A549 (cell line): ENCODE measurements at regions not wholly inside any gene's neighbourhood (a gene's known extent, or its start where the extent isn't known, plus 50 kb on each side); places are given as distances from the start of the nearest gene placed in this dataset.

Experiments used
- ATAC-seq, 2 experiments: fragments of 200-7000 bp in 1 of 2; fragments of >200 bp in 1 of 2; cut with Nextera tagmentation in 1 of 2; cut with Tn5 transposase in 1 of 2; 3 replicates each; pipeline versions ENCODE4 v1.8.0 to v1.9.1; 2018 to 2020; ENCODE audit warnings: mild to moderate bottlenecking in 1 of 2, moderate library complexity in 1 of 2
- CTCF ChIA-PET: fragments of 300-600 bp; sonication (Branson Sonifier 250); formaldehyde crosslinking; extraction: SDS; loops from one replicate; lab custom pipeline; 2021; ENCODE audit warnings: antibody characterized with exemption, inconsistent platforms; lab: Yijun Ruan, JAX
- POLR2A ChIA-PET: fragments of 350-600 bp; formaldehyde crosslinking; extraction: SDS; loops from one replicate; lab custom pipeline; 2021; ENCODE audit warnings: antibody characterized with exemption, inconsistent platforms; lab: Yijun Ruan, JAX
- DNase-seq, 2 experiments: peaks; one replicate each; pipeline versions ENCODE4 v3.0.0 to v3.0.0-alpha.2; 2011 to 2016; ENCODE audit warnings: low read depth in 1 of 2, low spot score in 1 of 2
- FAIRE-seq: peaks from 2 replicates; lab custom pipeline; 2011; peaks lifted over from hg19 to GRCh38; lab: Jason Lieb, UNC
- H3K27ac ChIP-seq, 2 experiments: fragments of >200 bp; sonication (Bioruptor Twin); formaldehyde crosslinking; 3 replicates each; pipeline ENCODE4 v1.5.1; 2016 to 2017
- H3K4me1 ChIP-seq: fragments of >200 bp; sonication (Bioruptor Twin); formaldehyde crosslinking; 3 replicates; pipeline ENCODE4 v1.6.1; 2016
- H3K4me2 ChIP-seq: fragments of >200 bp; sonication (Bioruptor Twin); formaldehyde crosslinking; 3 replicates; pipeline ENCODE4 v1.6.1; 2016
- H3K4me3 ChIP-seq: fragments of >200 bp; sonication (Bioruptor Twin); formaldehyde crosslinking; 3 replicates; pipeline ENCODE4 v1.5.1; 2016
- H3K9me3 ChIP-seq: fragments of >200 bp; sonication (Bioruptor Twin); formaldehyde crosslinking; 3 replicates; pipeline ENCODE4 v1.6.1; 2016
- ATOH8 ChIP-seq: fragments of 250-450 bp; sonication (Bioruptor Pico); IDR thresholded peaks from 2 replicates; pipeline ENCODE4 v1.5.0; 2020; ENCODE audit warnings: low read depth, mild to moderate bottlenecking, moderate library complexity
- CBX2 ChIP-seq: fragments of 200-600 bp; sonication (generic); IDR thresholded peaks from 2 replicates; pipeline ENCODE4 v1.6.1; 2016; ENCODE audit warnings: low read depth, mild to moderate bottlenecking, borderline replicate concordance
- CBX8 ChIP-seq: fragments of 200-600 bp; sonication (generic); IDR thresholded peaks from 2 replicates; pipeline ENCODE4 v1.6.1; 2016
- CTCF ChIP-seq: fragments of >200 bp; sonication (Bioruptor Twin); formaldehyde crosslinking; IDR thresholded peaks from 3 replicates; pipeline ENCODE4 v1.5.1; 2016
- EHF ChIP-seq: fragments of 250-450 bp; sonication (Bioruptor Pico); IDR thresholded peaks from 2 replicates; pipeline ENCODE4 v1.5.0; 2020; ENCODE audit warnings: mild to moderate bottlenecking
- EHMT2 ChIP-seq: fragments of 200-600 bp; sonication (generic); IDR thresholded peaks from 2 replicates; pipeline ENCODE4 v1.6.1; 2016; ENCODE audit warnings: antibody characterized with exemption, low read depth, mild to moderate bottlenecking, moderate library complexity
- FOSB ChIP-seq: fragments of 250-450 bp; sonication (Bioruptor Pico); IDR thresholded peaks from 2 replicates; pipeline ENCODE4 v1.5.0; 2020; ENCODE audit warnings: mild to moderate bottlenecking, moderate library complexity
- FOXS1 ChIP-seq: fragments of 250-450 bp; sonication (Bioruptor Pico); IDR thresholded peaks from 2 replicates; pipeline ENCODE4 v1.5.0; 2020; ENCODE audit warnings: mild to moderate bottlenecking, moderate library complexity
- GATA3 ChIP-seq: IDR thresholded peaks from 2 replicates; pipeline ENCODE4 v1.6.1; 2012; ENCODE audit warnings: borderline replicate concordance
- HEYL ChIP-seq: fragments of 250-450 bp; sonication (Bioruptor Pico); IDR thresholded peaks from 2 replicates; pipeline ENCODE4 v1.8.0; 2021; ENCODE audit warnings: mild to moderate bottlenecking, moderate library complexity
- HMGXB4 ChIP-seq: fragments of 250-450 bp; sonication (Bioruptor Pico); IDR thresholded peaks from 2 replicates; pipeline ENCODE4 v1.5.0; 2021; ENCODE audit warnings: mild to moderate bottlenecking, moderate library complexity, borderline replicate concordance
- HOXA7 ChIP-seq: fragments of 250-450 bp; sonication (Bioruptor Pico); IDR thresholded peaks from 2 replicates; pipeline ENCODE4 v1.5.0; 2020; ENCODE audit warnings: mild to moderate bottlenecking, moderate library complexity
- HOXB5 ChIP-seq: fragments of 250-450 bp; sonication (Bioruptor Pico); IDR thresholded peaks from 2 replicates; pipeline ENCODE4 v1.5.0; 2020; ENCODE audit warnings: mild to moderate bottlenecking, moderate library complexity
- JUN ChIP-seq, 2 experiments: fragments of >200 bp; sonication (Bioruptor Twin); formaldehyde crosslinking; IDR thresholded peaks; 2 replicates in 1 of 2; 3 replicates in 1 of 2; pipeline ENCODE4 v1.6.1; 2016 to 2017
- JUNB ChIP-seq: fragments of >200 bp; sonication (Bioruptor Twin); formaldehyde crosslinking; IDR thresholded peaks from 2 replicates; pipeline ENCODE4 v1.6.1; 2016
- KDM1A ChIP-seq: fragments of 200-600 bp; sonication (generic); IDR thresholded peaks from 2 replicates; pipeline ENCODE4 v1.6.1; 2016; ENCODE audit warnings: low read depth, mild to moderate bottlenecking
- MAX ChIP-seq: IDR thresholded peaks from 2 replicates; pipeline ENCODE4 v1.6.1; 2012
- MAZ ChIP-seq: fragments of 150-350 bp; IDR thresholded peaks from 2 replicates; pipeline ENCODE4 v1.6.1; 2014; ENCODE audit warnings: antibody characterized with exemption, low read depth, low read length, borderline replicate concordance
- NFE2L2 ChIP-seq: fragments of 150-350 bp; conservative IDR thresholded peaks from 2 replicates; pipeline ENCODE4 v1.6.1; 2014; ENCODE audit warnings: low read length
- NR3C1 ChIP-seq: fragments of >200 bp; sonication (Bioruptor Twin); formaldehyde crosslinking; IDR thresholded peaks from 3 replicates; pipeline ENCODE4 v1.6.1; 2017
- PBX3 ChIP-seq: IDR thresholded peaks from 2 replicates; pipeline ENCODE4 v1.6.1; 2012
- POLR2A ChIP-seq: IDR thresholded peaks from 2 replicates; pipeline ENCODE4 v1.6.1; 2012; ENCODE audit warnings: mild to moderate bottlenecking, low read length
- POLR2AphosphoS2 ChIP-seq: conservative IDR thresholded peaks from 2 replicates; pipeline ENCODE4 v1.6.1; 2012; ENCODE audit warnings: low read length, improper control_type of control experiment, inconsistent platforms
- RAD21 ChIP-seq, 2 experiments: fragments of >200 bp in 1 of 2; sonication (Bioruptor Twin) in 1 of 2; formaldehyde crosslinking in 1 of 2; IDR thresholded peaks in 1 of 2; conservative IDR thresholded peaks in 1 of 2; 2 replicates in 1 of 2; 3 replicates in 1 of 2; pipeline ENCODE4 v1.6.1; 2012 to 2018; ENCODE audit warnings: inconsistent platforms in 1 of 2
- RARB ChIP-seq: fragments of 250-450 bp; sonication (Bioruptor Pico); IDR thresholded peaks from 2 replicates; pipeline ENCODE4 v1.8.0; 2021; ENCODE audit warnings: mild to moderate bottlenecking, moderate library complexity
- RCOR1 ChIP-seq: fragments of 150-350 bp; IDR thresholded peaks from 2 replicates; pipeline ENCODE4 v1.6.1; 2014; ENCODE audit warnings: antibody characterized with exemption, low read length, low read depth
- RNF2 ChIP-seq: fragments of 200-600 bp; sonication (generic); IDR thresholded peaks from 2 replicates; pipeline ENCODE4 v1.6.1; 2016; ENCODE audit warnings: low read depth, mild to moderate bottlenecking, antibody characterized with exemption, moderate library complexity, borderline replicate concordance
- SMC3 ChIP-seq: fragments of >200 bp; sonication (Bioruptor Twin); formaldehyde crosslinking; IDR thresholded peaks from 3 replicates; pipeline ENCODE4 v1.6.1; 2018; ENCODE audit warnings: inconsistent platforms
- TFCP2L1 ChIP-seq: fragments of 250-450 bp; sonication (Bioruptor Pico); IDR thresholded peaks from 2 replicates; pipeline ENCODE4 v1.5.0; 2021; ENCODE audit warnings: mild to moderate bottlenecking
- ZC3H11A ChIP-seq: fragments of 450-650 bp; IDR thresholded peaks from 2 replicates; pipeline ENCODE4 v1.6.1; 2014; ENCODE audit warnings: antibody characterized with exemption, mild to moderate bottlenecking
- whole genome bisulfite sequencing: methylation state at CpG from one replicate; pipeline ENCODE4 v1.1.6; 2017; ENCODE audit errors: missing lambda C conversion rate; 5-methylcytosine and 5-hydroxymethylcytosine counted together

- FAIRE-seq, result no peak
- TF ChIP-seq RARB, result no peak
- no peak for TF ChIP-seq FOXS1 (CRISPR knock-in tag)
- TF ChIP-seq RCOR1, result no peak
- no peak for TF ChIP-seq HOXA7
- TF ChIP-seq POLR2AphosphoS2, result no peak
- TF ChIP-seq RNF2, result no peak
- TF ChIP-seq EHMT2, result no peak
- CTCF ChIA-PET, result interaction anchor here (0.6 kb wide), 1 partner anchor 594 kb away, joined by 3 read pairs; no protein-coding TSS in a partner anchor
- POLR2A ChIA-PET, result no interaction called here
- Histone ChIP-seq H3K4me3 (no peak overlapping the region), H3K27ac (no peak overlapping the region), H3K4me1 (no peaks in the 10 kb centered on the region), H3K9me3 (no peaks in the 10 kb centered on the region), H3K4me2 (no peak overlapping the region)
- DNase-seq, result no peak
- 38% methylated on average over 3 of the region's 3 CpGs for WGBS
- no peak for ATAC-seq
These were observed 672.9 kb downstream of the MECOM start for GRCh38 chr3:168990621-168991020.

- DNase-seq, result no peak
- no peak for FAIRE-seq
- POLR2A ChIA-PET, result no interaction called here
- CTCF ChIA-PET, result interaction anchor here (0.6 kb wide), 1 partner anchor 594 kb away, joined by 3 read pairs; no protein-coding TSS in a partner anchor
- Histone ChIP-seq H3K9me3 (no peaks in the 10 kb centered on the region), H3K27ac (no peak overlapping the region), H3K4me1 (no peaks in the 10 kb centered on the region), H3K4me2 (no peak overlapping the region), H3K4me3 (no peak overlapping the region)
- ATAC-seq, result no peak
- 40% methylated on average over 2 of the region's 2 CpGs for WGBS
- no peak for TF ChIP-seq KDM1A
- TF ChIP-seq, all 56 proteins: peak for 0
These were observed 673.4 kb downstream of the MECOM start for GRCh38 chr3:168990134-168990533.

GRCh38 chr3:168989396-168989795, 674.1 kb downstream of the MECOM start:
- POLR2A ChIA-PET, result no interaction called here
- Histone ChIP-seq H3K4me2 (no peak overlapping the region), H3K4me1 (no peaks in the 10 kb centered on the region), H3K4me3 (no peak overlapping the region), H3K9me3 (no peaks in the 10 kb centered on the region), H3K27ac (no peak overlapping the region)
- ATAC-seq (no peak), FAIRE-seq (no peak), DNase-seq (no peak)
- WGBS, result 59% methylated on average over 5 of the region's 5 CpGs
- CTCF ChIA-PET, result no interaction called here
- TF ChIP-seq HMGXB4 (CRISPR knock-in tag) (no peak), RARB (no peak), KDM1A (no peak), FOXS1 (CRISPR knock-in tag) (no peak), JUN (IDR thresholded peaks at IDR 0.05) (no peak), HOXB5 (no peak), MAZ (no peak), ZC3H11A (no peak), GATA3 (no peak), NR3C1 (no peak), MAX (no peak), HEYL (no peak), JUNB (no peak), FOSB (CRISPR knock-in tag) (no peak)

- no peaks in the 10 kb centered on the region for H3K4me1 ChIP-seq
- DNase-seq (no peak), ATAC-seq (no peak), FAIRE-seq (no peak)
- no peaks in the 10 kb centered on the region for H3K9me3 ChIP-seq
- H3K27ac ChIP-seq, result no peak overlapping the region
- ChIA-PET CTCF (no interaction called here), POLR2A (no interaction called here)
- no peak overlapping the region for H3K4me3 ChIP-seq
- WGBS, result 5% methylated on average over 1 of the region's 1 CpG
- H3K4me2 ChIP-seq, result no peak overlapping the region
- TF ChIP-seq SMC3 (no peak), KDM1A (no peak), PBX3 (no peak), RAD21 (conservative IDR thresholded peaks at IDR 0.05 in 1 of 2, IDR thresholded peaks at IDR 0.05 in 1 of 2) (no peak), ATOH8 (CRISPR knock-in tag) (no peak), CBX8 (no peak), CBX2 (no peak), POLR2A (no peak), TFCP2L1 (CRISPR knock-in tag) (no peak), NFE2L2 (no peak), CTCF (no peak), EHF (no peak)
These were observed 674.7 kb downstream of the MECOM start for GRCh38 chr3:168988853-168989252.
